GM12878 (cell line): ENCODE measurements at regions not wholly inside any gene's neighbourhood (a gene's known extent, or its start where the extent isn't known, plus 50 kb on each side); places are given as distances from the start of the nearest gene placed in this dataset.

Experiments used
- ATAC-seq: fragments of 200-7000 bp; cut with Tn5 transposase; 3 replicates; pipeline ENCODE4 v1.9.1; 2020; ENCODE audit warnings: mild to moderate bottlenecking, moderate library complexity
- BruUV-seq: library from RNA; stranded (reverse); fragments of 400-500 nt; replicated peaks from 2 replicates; lab custom pipeline; 2021; lab: Mats Ljungman, UMichigan
- CTCF ChIA-PET: fragments of 300-600 bp; sonication (Branson Sonifier 250); formaldehyde crosslinking; extraction: SDS; loops from one replicate; lab custom pipeline; 2021; ENCODE audit warnings: inconsistent platforms; lab: Yijun Ruan, JAX
- POLR2A ChIA-PET: fragments of 350-600 bp; formaldehyde crosslinking; extraction: SDS; loops from one replicate; lab custom pipeline; 2021; ENCODE audit warnings: inconsistent platforms; lab: Charles Lee
- RAD21 ChIA-PET: fragments of 300-600 bp; sonication (Branson Sonifier 250); formaldehyde crosslinking; loops from one replicate; lab custom pipeline; 2023; ENCODE audit warnings: antibody characterized with exemption; ENCODE audit not compliant: unreplicated experiment; lab: Charles Lee
- SMC1A ChIA-PET: fragments of 300-600 bp; sonication (Branson Sonifier 250); formaldehyde crosslinking; loops from one replicate; lab custom pipeline; 2023; ENCODE audit not compliant: unreplicated experiment, uncharacterized antibody; lab: Charles Lee
- DNase-seq: peaks from one replicate; pipeline ENCODE4 v3.0.0-alpha.2; 2011; ENCODE audit warnings: low read depth, low spot score
- FAIRE-seq: peaks from 3 replicates; lab custom pipeline; 2011; peaks lifted over from hg19 to GRCh38; lab: Jason Lieb, UNC
- H2AFZ ChIP-seq: 2 replicates; pipeline ENCODE4 v1.6.0; 2011; ENCODE audit warnings: low read depth, low read length, control low read depth; ENCODE audit not compliant: control insufficient read depth
- H3K27ac ChIP-seq: 2 replicates; pipeline ENCODE4 v1.5.1; 2011; ENCODE audit warnings: control low read depth; ENCODE audit not compliant: control insufficient read depth, insufficient read depth
- H3K27me3 ChIP-seq, 2 experiments: replicated peaks in 1 of 2; 2 replicates each; pipeline versions ENCODE4 v1.6.0 to v1.6.1; 2011; ENCODE audit warnings: low read length in 1 of 2; ENCODE audit not compliant: control insufficient read depth in 2 of 2, insufficient read depth in 2 of 2
- H3K36me3 ChIP-seq, 2 experiments: 2 replicates each; pipeline ENCODE4 v1.5.1; 2011; ENCODE audit warnings: low read length in 1 of 2; ENCODE audit not compliant: control insufficient read depth in 2 of 2, insufficient read depth in 2 of 2
- H3K4me1 ChIP-seq: 2 replicates; pipeline ENCODE4 v1.6.1; 2011; ENCODE audit warnings: mild to moderate bottlenecking, low read length, moderate library complexity, mixed read lengths; ENCODE audit not compliant: control insufficient read depth, insufficient read depth
- H3K4me2 ChIP-seq: 2 replicates; pipeline ENCODE4 v1.6.0; 2011; ENCODE audit warnings: control low read depth; ENCODE audit not compliant: control insufficient read depth, insufficient read depth
- H3K4me3 ChIP-seq: fragments of 200-600 bp; sonication (generic); 2 replicates; pipeline ENCODE4 v1.5.1; 2016
- H3K79me2 ChIP-seq: 2 replicates; pipeline ENCODE4 v1.6.0; 2011; ENCODE audit warnings: low read length; ENCODE audit not compliant: control insufficient read depth, insufficient read depth
- H3K9ac ChIP-seq: 2 replicates; pipeline ENCODE4 v1.8.0; 2011; ENCODE audit warnings: low read length, control low read depth, mixed read lengths; ENCODE audit not compliant: control insufficient read depth, insufficient read depth
- H3K9me3 ChIP-seq: replicated peaks from 3 replicates; pipeline ENCODE4 v1.5.1; 2011; ENCODE audit warnings: mild to moderate bottlenecking, low read length; ENCODE audit not compliant: control insufficient read depth, insufficient read depth
- H4K20me1 ChIP-seq: 2 replicates; pipeline ENCODE4 v1.6.0; 2011; ENCODE audit not compliant: control insufficient read depth, insufficient read depth
- EZH2 ChIP-seq: IDR thresholded peaks from 2 replicates; pipeline ENCODE4 v1.6.1; 2012; ENCODE audit warnings: low read depth, mild to moderate bottlenecking, control low read depth, inconsistent platforms, low read length, borderline replicate concordance; ENCODE audit not compliant: control insufficient read depth
- MEF2B ChIP-seq: fragments of 450-650 bp; IDR thresholded peaks from 2 replicates; pipeline ENCODE4 v1.6.1; 2018; ENCODE audit warnings: mild to moderate bottlenecking, moderate library complexity; ENCODE audit not compliant: partially characterized antibody, poor library complexity, severe bottlenecking
- NKRF ChIP-seq: fragments of 450-650 bp; conservative IDR thresholded peaks from 2 replicates; pipeline ENCODE4 v1.6.1; 2017; ENCODE audit warnings: mild to moderate bottlenecking, moderate library complexity
- RB1 ChIP-seq: fragments of 450-650 bp; formaldehyde crosslinking; IDR thresholded peaks from 2 replicates; pipeline ENCODE4 v1.6.1; 2017; ENCODE audit warnings: mild to moderate bottlenecking, borderline replicate concordance
- SIN3A ChIP-seq: IDR thresholded peaks from 2 replicates; pipeline ENCODE4 v1.6.1; 2012; ENCODE audit warnings: low read depth, low read length, improper control_type of control experiment
- SREBF1 ChIP-seq: IDR thresholded peaks from 2 replicates; pipeline ENCODE4 v1.6.1; 2012; ENCODE audit warnings: mild to moderate bottlenecking, low read length
- SRF ChIP-seq, 2 experiments: IDR thresholded peaks; 2 replicates each; pipeline ENCODE4 v1.6.1; 2011; ENCODE audit warnings: low read depth in 2 of 2, low read length in 2 of 2, mild to moderate bottlenecking in 1 of 2, moderate library complexity in 1 of 2
- STAT3 ChIP-seq: IDR thresholded peaks from 2 replicates; pipeline ENCODE4 v1.6.1; 2011; ENCODE audit warnings: low read depth, low read length, improper control_type of control experiment
- TARDBP ChIP-seq: IDR thresholded peaks from 2 replicates; pipeline ENCODE4 v1.6.1; 2016; ENCODE audit warnings: borderline replicate concordance
- WGBS: methylation state at CpG from one replicate; pipeline ENCODE4 v1.1.6; 2016; ENCODE audit warnings: low lambda C conversion rate; ENCODE audit not compliant: insufficient replicate concordance, insufficient coverage; ENCODE audit errors: missing lambda C conversion rate; 5-methylcytosine and 5-hydroxymethylcytosine counted together
- in situ Hi-C: fragments of 300-500 bp; cut with MboI; formaldehyde crosslinking; loops from 9 replicates; pipeline ENCODE4 v1.14.3; 2018; ENCODE audit warnings: mixed read lengths
- intact Hi-C: fragments of 100-400 bp; cut with micrococcal nuclease; formaldehyde crosslinking; loops from one replicate; pipeline ENCODE4 v1.14.2; 2022; ENCODE audit not compliant: unreplicated experiment
- TF ChIP-seq, protein P1 (sequence below): IDR thresholded peaks from 2 replicates; pipeline ENCODE4 v1.6.1; 2012; ENCODE audit warnings: low read depth, low read length, improper control_type of control experiment

GRCh38 chr1:58941471-58942289, 157.8 kb upstream of the JUN start:
- SMC1A ChIA-PET: interaction anchor here (0.9 to 1.6 kb wide), 6 partner anchors 8 to 789 kb away, joined by 3 to 5 read pairs (median 4); no protein-coding TSS in a partner anchor
- POLR2A ChIA-PET: no interaction called here
- in situ Hi-C loops (no loop called here), intact Hi-C loops (no loop called here)
- H3K27me3 ChIP-seq: no peaks in the 10 kb centered on the region
- no peak overlapping the region for H3K4me3 ChIP-seq
- H3K4me2 ChIP-seq: no peak overlapping the region
- WGBS: 4% methylated on average over 4 of the region's 4 CpGs
- peak overlapping the region; percentile 5 for H2AFZ ChIP-seq
- no peaks in the 10 kb centered on the region for H3K4me1 ChIP-seq
- no peak for DNase-seq
- no peak overlapping the region for H3K9ac ChIP-seq
- RAD21 ChIA-PET: interaction anchor here (1.6 kb wide), 1 partner anchor 79 kb away, joined by 3 read pairs; no protein-coding TSS in a partner anchor
- no peaks in the 10 kb centered on the region for H3K36me3 ChIP-seq
- no peaks in the 10 kb centered on the region for H3K9me3 ChIP-seq
- H3K27ac ChIP-seq: no peak overlapping the region
- no peak for ATAC-seq
- no peaks in the 10 kb centered on the region for H4K20me1 ChIP-seq
- BruUV-seq: no TSS peak
- no peak for TF ChIP-seq SRF (IDR thresholded peaks at IDR 0.05; ENCODE audit: low read depth in 2 of 2, low read length in 2 of 2)
- TF ChIP-seq TARDBP: no peak
- no peak for TF ChIP-seq SIN3A
- TF ChIP-seq, protein P1, sequence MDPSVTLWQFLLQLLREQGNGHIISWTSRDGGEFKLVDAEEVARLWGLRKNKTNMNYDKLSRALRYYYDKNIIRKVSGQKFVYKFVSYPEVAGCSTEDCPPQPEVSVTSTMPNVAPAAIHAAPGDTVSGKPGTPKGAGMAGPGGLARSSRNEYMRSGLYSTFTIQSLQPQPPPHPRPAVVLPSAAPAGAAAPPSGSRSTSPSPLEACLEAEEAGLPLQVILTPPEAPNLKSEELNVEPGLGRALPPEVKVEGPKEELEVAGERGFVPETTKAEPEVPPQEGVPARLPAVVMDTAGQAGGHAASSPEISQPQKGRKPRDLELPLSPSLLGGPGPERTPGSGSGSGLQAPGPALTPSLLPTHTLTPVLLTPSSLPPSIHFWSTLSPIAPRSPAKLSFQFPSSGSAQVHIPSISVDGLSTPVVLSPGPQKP: no peak
- no peak for TF ChIP-seq EZH2
- no peak for TF ChIP-seq STAT3
- TF ChIP-seq SREBF1: no peak
- TF ChIP-seq RB1: no peak
- TF ChIP-seq MEF2B: no peak
- no peak for TF ChIP-seq NKRF
- CTCF ChIA-PET: interaction anchor here (1.6 to 1.8 kb wide), 2 partner anchors 14 to 757 kb away, joined by 5 read pairs; no protein-coding TSS in a partner anchor
- no peak for FAIRE-seq
- H3K79me2 ChIP-seq: no peaks in the 10 kb centered on the region
